Superior temporal gyrus (tissue), 1 donor: ENCODE measurements at regions not wholly inside any gene's neighbourhood (a gene's known extent, or its start where the extent isn't known, plus 50 kb on each side); places are given as distances from the start of the nearest gene placed in this dataset.
"Not testable (repeated sequence)": the region's sequence is repeated elsewhere in the genome, so short reads cannot be mapped to it uniquely, and the experiment has no call there.

ENCODE experiments used
- DNase-seq: peaks from one replicate; pipeline ENCODE4 v3.0.0-alpha.2; 2016; ENCODE audit errors: extremely low spot score

DNA sequence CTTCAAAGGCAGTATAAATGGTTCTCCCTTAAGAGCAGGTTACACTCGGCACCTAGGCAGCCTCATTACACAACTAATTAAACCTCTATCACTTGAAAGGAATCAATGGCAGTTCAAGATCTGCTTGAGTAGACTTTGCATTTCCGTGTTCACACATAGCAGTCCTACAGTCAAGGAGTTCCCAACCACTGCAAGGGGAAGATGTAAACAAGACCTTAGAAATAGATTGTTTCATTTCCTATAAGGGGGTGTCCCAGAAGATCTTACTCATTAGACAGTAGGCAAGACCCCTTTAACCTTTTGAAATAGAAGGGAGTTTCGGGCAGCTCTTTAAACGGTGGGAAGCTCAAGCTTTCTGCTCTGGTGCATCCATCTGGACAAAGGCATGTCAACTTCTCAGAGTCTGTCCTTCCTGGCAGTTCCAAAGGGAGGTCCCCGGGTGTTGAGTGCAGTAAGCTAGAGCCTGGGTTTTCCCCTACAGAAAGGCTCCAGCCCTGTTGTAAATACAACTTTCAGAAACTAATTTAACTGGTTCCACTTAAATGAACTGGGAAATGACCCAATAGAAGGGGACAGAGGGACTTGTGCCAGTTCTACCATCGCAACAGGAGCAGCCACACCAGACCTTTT, 150.8 kb downstream of the RBMX2 start:
- no peak for DNase-seq

DNA sequence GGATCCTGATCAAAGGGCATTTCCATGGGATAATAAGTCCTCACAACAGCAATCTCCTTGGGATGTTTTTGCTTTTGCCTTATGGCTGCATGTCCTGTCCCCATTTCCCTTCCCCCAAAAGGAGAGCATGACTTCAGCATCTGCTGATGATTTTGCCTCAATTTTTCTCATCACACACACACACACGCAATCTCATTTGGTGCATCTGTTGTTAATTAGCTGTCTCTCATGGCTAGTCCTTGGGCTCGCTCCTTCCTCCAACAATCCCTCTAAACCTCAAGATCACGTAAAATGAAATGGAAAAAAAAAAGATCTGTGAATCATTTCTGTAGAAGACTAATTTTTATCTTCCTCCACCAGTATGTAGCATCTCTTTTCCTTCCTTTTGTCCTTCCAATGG, 153.6 kb downstream of the RBMX2 start:
- DNase-seq = no peak

DNA sequence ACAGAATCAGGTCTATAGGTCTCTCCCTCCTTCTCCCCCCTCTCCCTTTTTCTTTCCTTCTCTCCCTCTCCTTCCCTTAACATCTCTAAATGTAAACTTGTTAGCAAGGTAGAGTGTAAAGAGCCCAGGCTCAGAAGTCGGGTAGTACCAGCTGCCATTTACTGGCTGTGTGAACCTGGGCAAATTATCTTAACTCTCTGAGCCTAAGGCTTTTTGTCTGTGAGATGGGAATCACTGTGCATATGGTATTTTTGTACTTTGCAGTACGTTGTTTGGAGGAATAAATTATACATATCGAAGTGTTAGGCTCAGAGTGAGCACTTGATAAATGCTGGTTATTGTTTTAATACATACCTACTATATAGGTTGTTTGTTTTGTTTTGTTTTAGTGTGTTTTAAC, 154.0 kb downstream of the RBMX2 start:
- DNase-seq = no peak

DNA sequence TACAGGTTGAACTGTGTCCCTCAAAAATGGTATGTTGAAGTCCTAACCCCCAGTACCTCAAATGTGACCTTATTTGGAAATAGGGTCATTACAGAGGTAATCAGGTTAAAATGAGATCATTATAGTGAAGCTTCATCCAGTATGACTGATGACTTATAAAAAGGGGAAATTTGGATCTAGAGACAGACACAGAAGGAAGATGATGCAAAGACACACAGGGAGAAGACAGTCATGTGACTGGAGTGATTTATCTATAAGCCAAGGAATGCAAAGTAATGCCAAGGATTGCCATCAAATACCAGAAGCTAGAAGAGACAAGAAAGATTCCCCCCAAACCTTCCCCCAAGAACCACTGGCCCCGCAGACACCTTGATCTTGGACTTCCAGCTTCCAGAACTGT, 155.2 kb downstream of the RBMX2 start:
- no peak for DNase-seq

DNA sequence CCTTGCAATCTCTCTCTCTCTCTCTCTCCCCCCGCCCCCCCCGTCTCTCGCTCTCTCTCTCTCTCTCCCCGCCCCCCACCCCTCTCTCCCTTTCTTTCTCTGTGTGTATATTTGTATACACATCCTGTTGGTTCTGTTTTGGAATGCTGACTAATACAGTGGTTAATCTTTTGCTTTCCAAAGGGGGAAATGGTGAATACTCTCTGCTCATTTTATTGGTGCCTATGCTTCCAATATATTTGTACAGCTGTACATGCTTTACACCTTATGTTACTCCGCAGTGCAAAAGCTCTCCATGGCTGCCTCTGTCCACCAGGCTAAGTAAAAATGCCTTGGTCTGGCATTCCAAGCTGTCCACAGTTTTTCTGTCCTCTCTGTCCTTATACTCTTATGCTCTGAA, 158.8 kb downstream of the RBMX2 start:
- DNase-seq = no peak

DNA sequence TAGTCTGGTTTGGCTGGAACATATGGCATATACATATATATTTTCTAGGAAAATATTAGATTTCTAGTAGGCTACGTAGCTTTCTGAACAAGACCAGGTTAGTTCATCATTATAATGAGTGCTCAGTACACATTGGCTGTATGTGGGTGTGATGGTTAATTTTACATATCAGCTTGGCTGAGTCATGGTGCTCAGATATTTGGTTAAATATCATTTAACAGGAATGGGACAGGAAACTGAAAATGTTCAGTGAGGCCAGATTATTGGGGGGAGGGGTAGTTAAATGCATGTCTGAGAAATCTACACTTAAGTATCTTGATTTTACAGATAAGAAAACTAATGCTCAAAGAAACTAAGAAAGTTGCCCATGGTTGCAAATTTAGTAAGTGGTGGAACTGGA, 160.1 kb downstream of the RBMX2 start:
- no peak for DNase-seq

DNA sequence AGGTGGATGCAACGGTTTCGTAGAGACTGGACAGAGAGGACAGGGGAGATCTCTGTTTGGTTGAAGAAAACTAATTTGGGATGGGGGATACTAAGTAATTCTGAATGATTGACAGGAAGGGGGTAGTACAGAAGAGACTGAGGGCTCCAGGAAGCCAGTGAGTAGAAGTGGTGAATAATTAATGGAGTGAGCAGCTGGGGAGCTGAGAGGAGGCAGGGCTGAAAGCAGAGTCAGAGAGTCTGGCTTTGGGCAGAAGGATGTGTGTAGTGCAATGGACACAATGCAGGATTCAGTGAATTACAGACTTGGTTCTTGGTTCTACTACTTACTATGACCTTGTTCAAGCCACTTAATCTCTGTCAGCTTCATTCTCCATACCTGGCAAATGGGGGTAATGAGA, 161.7 kb downstream of the RBMX2 start:
- DNase-seq = no peak

DNA sequence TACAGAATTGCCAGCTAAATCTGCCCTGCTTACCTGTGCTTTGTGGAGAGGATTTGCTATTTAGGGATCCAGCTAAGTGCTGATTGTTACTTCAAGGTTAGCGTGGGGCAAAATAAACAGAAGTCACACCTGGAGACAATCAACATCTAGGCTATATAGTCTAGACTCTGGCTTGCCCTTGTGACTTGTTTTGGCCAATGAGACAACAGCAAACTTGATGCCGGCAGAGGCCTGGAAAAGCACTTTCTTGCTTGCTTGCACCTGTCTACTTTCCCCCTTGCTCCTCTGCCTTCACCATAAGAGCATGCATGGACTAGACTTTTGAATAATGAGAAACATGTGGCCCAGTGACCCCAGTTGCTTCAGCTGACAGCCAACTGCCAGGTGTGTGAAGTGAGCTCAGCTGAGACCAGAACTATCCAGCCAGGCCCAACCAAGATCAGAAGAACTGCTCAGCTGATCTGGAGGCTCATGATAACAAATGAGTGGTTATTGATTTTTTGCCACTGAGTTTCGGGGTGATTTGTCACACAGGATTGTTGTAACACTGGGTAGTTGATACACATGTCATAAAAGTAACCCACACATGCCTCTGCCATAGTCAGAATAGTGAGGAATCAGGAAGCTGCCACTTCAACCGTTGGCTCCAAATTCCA, 164.4 kb downstream of the RBMX2 start:
- DNase-seq = no peak

DNA sequence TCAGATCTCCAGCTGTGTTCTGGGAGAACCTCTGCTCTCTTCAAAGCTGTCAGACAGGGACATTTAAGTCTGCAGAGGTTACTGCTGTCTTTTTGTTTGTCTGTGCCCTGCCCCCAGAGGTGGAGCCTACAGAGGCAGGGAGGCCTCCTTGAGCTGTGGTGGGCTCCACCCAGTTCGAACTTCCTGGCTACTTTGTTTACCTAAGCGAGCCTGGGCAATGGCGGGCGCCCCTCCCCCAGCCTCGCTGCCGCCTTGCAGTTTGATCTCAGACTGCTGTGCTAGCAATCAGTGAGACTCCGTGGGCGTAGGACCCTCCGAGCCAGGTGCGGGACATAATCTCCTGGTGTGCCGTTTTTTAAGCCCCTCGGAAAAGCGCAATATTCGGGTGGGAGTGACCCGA, 171.2 kb downstream of the RBMX2 start:
- not testable (repeated sequence) for DNase-seq
